Muscle layer of duodenum (tissue), 2 donors: ENCODE measurements at regions not wholly inside any gene's neighbourhood (a gene's known extent, or its start where the extent isn't known, plus 50 kb on each side); places are given as distances from the start of the nearest gene placed in this dataset.
A peak's percentile ranks its signal among the peaks of the same experiment; 100 is the strongest.

Experiments used
- H3K27ac ChIP-seq: one replicate; pipeline ENCODE4 v1.7.0; 2013; ENCODE audit warnings: mild to moderate bottlenecking, low read length
- H3K27me3 ChIP-seq: one replicate; pipeline ENCODE4 v1.7.0; 2013; ENCODE audit warnings: low read depth, mild to moderate bottlenecking, control low read depth, low read length
- H3K36me3 ChIP-seq, 2 donors: one replicate each; pipeline ENCODE4 v1.7.0; 2013; ENCODE audit warnings: low read length in 2 of 2, control low read depth in 1 of 2, mild to moderate bottlenecking in 1 of 2; ENCODE audit not compliant: insufficient read depth in 2 of 2, control insufficient read depth in 1 of 2
- H3K4me1 ChIP-seq, 2 donors: one replicate each; pipeline ENCODE4 v1.7.0; 2013; ENCODE audit warnings: low read length in 2 of 2, mild to moderate bottlenecking in 2 of 2, control low read depth in 1 of 2, moderate library complexity in 1 of 2; ENCODE audit not compliant: insufficient read depth in 2 of 2, control insufficient read depth in 1 of 2
- H3K4me3 ChIP-seq, 2 donors: one replicate each; pipeline ENCODE4 v1.7.0; 2013; ENCODE audit warnings: low read length in 2 of 2, low read depth in 1 of 2, mild to moderate bottlenecking in 1 of 2
- H3K9me3 ChIP-seq, 2 donors: one replicate each; pipeline ENCODE4 v1.7.0; 2013; ENCODE audit warnings: low read length in 2 of 2, control low read depth in 1 of 2, mild to moderate bottlenecking in 1 of 2; ENCODE audit not compliant: control insufficient read depth in 1 of 2
- donor health status: healthy.

GRCh38 chr2:109680523-109681297, 66.5 kb downstream of the SOWAHC start:
- H3K4me1 ChIP-seq = peaks cover 0 to 31% of the 10 kb centered on the region in 2 donors
- H3K27me3 ChIP-seq = no peaks in the 10 kb centered on the region
- H3K36me3 ChIP-seq = no peaks in the 10 kb centered on the region
- no peaks in the 10 kb centered on the region for H3K9me3 ChIP-seq
- no peak overlapping the region for H3K27ac ChIP-seq
- no peak overlapping the region for H3K4me3 ChIP-seq

- Histone ChIP-seq H3K4me3 (no peak overlapping the region), H3K27ac (no peak overlapping the region), H3K4me1 (peaks cover 0 to 42% of the 10 kb centered on the region in 2 donors)
Measured at GRCh38 chr2:109681633-109682380, 67.6 kb downstream of the SOWAHC start.

GRCh38 chr2:109683452-109683851, 69.3 kb downstream of the SOWAHC start:
- Histone ChIP-seq H3K4me1 (peaks cover 0 to 45% of the 10 kb centered on the region in 2 donors), H3K27me3 (no peaks in the 10 kb centered on the region), H3K36me3 (no peaks in the 10 kb centered on the region), H3K27ac (no peak overlapping the region), H3K4me3 (no peak overlapping the region), H3K9me3 (no peaks in the 10 kb centered on the region)

More at GRCh38 chr2:109681633-109682380, 67.6 kb downstream of the SOWAHC start:
- H3K9me3 ChIP-seq = no peaks in the 10 kb centered on the region
- H3K27me3 ChIP-seq = no peaks in the 10 kb centered on the region
- no peaks in the 10 kb centered on the region for H3K36me3 ChIP-seq

GRCh38 chr2:109685453-109685852, 71.3 kb downstream of the SOWAHC start:
- Histone ChIP-seq H3K27ac (no peak overlapping the region), H3K27me3 (no peaks in the 10 kb centered on the region), H3K4me1 (peaks cover 11 to 52% of the 10 kb centered on the region in 2 donors), H3K9me3 (no peaks in the 10 kb centered on the region), H3K4me3 (no peak overlapping the region), H3K36me3 (no peaks in the 10 kb centered on the region)

GRCh38 chr2:109686921-109687320, 72.8 kb downstream of the SOWAHC start:
- Histone ChIP-seq H3K9me3 (no peaks in the 10 kb centered on the region), H3K4me3 (no peak overlapping the region), H3K27me3 (no peaks in the 10 kb centered on the region), H3K4me1 (peaks cover 19 to 53% of the 10 kb centered on the region in 2 donors), H3K36me3 (no peaks in the 10 kb centered on the region), H3K27ac (no peak overlapping the region)

GRCh38 chr2:109689182-109689930, 75.2 kb downstream of the SOWAHC start:
- Histone ChIP-seq H3K4me1 (peaks cover 19 to 67% of the 10 kb centered on the region in 2 donors), H3K9me3 (no peaks in the 10 kb centered on the region), H3K36me3 (no peaks in the 10 kb centered on the region), H3K4me3 (no peak overlapping the region), H3K27me3 (no peaks in the 10 kb centered on the region), H3K27ac (peak overlapping the region; percentile 40)

DNA sequence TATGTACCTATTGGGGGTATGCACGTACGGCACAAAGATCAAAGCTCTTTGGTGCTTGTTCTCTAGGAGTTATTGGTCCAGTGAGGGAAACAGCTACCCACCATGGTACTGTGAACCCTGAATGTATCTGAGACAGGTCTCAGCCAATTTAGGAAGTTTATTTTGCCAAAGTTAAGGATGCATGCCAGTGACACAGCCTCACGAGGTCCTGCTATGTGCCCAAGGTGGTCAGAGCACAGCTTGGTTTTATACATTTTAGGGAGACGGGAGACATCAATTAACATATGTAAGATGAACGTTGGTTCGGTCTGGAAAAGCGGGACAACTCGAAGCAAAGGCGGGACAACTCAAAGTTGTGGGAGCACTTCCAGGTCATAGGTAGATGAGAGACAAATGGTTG, 75.8 kb downstream of the SOWAHC start:
- Histone ChIP-seq H3K4me3 (no peak overlapping the region), H3K27me3 (no peaks in the 10 kb centered on the region), H3K36me3 (no peaks in the 10 kb centered on the region), H3K27ac (peak overlapping the region; percentile 40), H3K9me3 (no peaks in the 10 kb centered on the region), H3K4me1 (peaks cover 19 to 69% of the 10 kb centered on the region in 2 donors)

GRCh38 chr2:109690457-109690821, 76.3 kb downstream of the SOWAHC start:
- Histone ChIP-seq H3K9me3 (no peaks in the 10 kb centered on the region), H3K27ac (peak overlapping the region; percentile 40), H3K36me3 (no peaks in the 10 kb centered on the region), H3K4me3 (no peak overlapping the region), H3K27me3 (no peaks in the 10 kb centered on the region), H3K4me1 (peaks cover 19 to 64% of the 10 kb centered on the region in 2 donors)

GRCh38 chr2:109690822-109691541, 76.8 kb downstream of the SOWAHC start:
- Histone ChIP-seq H3K4me3 (no peak overlapping the region), H3K9me3 (no peaks in the 10 kb centered on the region), H3K27me3 (no peaks in the 10 kb centered on the region), H3K27ac (peak overlapping the region; percentile 93), H3K36me3 (no peaks in the 10 kb centered on the region), H3K4me1 (peaks cover 19 to 59% of the 10 kb centered on the region in 2 donors)

DNA sequence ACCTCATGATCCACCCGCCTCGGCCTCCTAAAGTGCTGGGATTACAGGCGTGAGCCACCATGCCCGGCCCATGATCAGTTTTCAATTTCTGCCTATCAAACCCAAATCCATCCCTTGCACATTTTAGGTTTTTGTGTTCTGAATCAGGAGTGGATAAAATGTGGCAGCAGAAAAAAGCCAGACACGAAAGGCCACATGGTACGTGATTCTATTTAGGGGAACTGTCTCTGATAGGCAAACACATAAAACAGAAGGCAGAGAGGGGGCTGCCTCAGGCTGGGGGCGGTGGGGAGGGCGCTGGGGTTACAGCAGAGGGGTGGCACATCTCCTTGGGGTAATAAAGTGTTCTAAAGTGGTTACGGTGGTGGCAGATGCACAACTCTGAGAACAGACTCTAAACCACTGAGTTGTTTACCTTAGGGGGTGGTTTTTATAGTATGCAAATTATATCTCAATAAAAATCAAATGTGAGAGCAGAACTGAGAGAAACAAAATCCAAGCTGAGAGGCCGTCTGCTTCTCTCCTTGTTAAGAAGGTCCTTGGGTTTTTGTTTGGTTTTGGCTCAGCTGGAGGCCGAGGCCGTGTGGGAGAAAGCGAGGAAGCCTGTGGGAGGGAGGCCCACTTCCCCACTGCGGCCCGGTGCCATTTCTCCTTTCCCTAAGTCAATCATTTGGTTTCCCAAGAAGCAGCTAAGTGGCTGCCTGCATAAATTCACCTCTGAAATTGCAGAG, 78.0 kb downstream of the SOWAHC start:
- H3K9me3 ChIP-seq = no peaks in the 10 kb centered on the region
- no peak overlapping the region for H3K4me3 ChIP-seq
- no peaks in the 10 kb centered on the region for H3K36me3 ChIP-seq
- peak overlapping the region; percentile 74 for H3K27ac ChIP-seq
- no peaks in the 10 kb centered on the region for H3K27me3 ChIP-seq
- H3K4me1 ChIP-seq = peaks cover 19 to 47% of the 10 kb centered on the region in 2 donors
